Right ventricle myocardium inferior (tissue), 1 donor: ENCODE measurements at regions not wholly inside any gene's neighbourhood (a gene's known extent, or its start where the extent isn't known, plus 50 kb on each side); places are given as distances from the start of the nearest gene placed in this dataset.
"Not testable (repeated sequence)": the region's sequence is repeated elsewhere in the genome, so short reads cannot be mapped to it uniquely, and the experiment has no call there.

Source experiments
- ATAC-seq: fragments of 200-7000 bp; cut with Tn5 transposase; one replicate; pipeline ENCODE4 v1.9.1; 2020; ENCODE audit warnings: mild to moderate bottlenecking, moderate library complexity
- DNase-seq: peaks from one replicate; pipeline ENCODE4 v3.0.0; 2021; ENCODE audit errors: missing footprints
- intact Hi-C: fragments of 100-400 bp; cut with DNase I; formaldehyde crosslinking; loops from one replicate; pipeline ENCODE4 v1.11.0; 2022
- donor health status: DM: no; HTN: yes; CAD: no; lungs with severe emphysema.

DNA sequence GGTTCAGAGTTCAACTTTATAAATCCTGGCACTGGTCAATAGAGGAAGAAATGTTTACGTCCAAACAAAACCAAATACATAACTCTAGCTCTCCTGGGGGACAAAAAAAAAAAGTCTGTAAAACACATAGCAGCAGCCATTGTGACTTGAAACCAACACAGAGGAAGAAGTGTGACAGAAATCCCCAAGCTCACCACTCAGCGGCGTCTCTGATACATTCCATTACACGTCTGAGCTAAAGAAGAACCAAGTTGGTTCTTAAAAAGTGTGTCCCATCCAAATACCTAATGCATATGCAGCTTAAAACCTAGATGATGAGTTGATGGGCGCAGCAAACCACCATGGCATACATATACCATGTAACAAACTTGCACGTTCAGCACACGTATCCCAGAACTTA lies 58.3 kb upstream of the NANOS1 start:
- intact Hi-C loops, result no loop called here
- ATAC-seq (no peak), DNase-seq (no peak)

DNA sequence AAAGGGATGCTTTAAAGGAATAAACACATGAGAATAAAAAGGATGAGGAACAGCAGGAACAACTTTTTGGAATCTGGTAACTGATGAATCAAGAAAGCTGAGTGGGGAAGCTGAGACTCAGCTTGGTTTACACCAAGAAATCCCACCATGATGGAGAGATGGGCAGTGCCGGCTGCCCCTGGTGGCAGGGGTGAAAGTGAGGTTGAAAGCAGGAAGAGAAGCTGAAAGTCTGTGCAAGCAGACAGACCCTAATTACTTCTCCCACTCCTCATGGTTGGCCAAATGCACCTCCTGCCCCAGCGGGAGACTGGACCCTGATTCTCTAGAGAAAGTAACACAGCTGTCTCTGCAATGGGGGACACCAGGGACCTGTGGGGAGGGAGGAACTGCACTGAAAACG lies 57.6 kb upstream of the NANOS1 start:
- no peak for ATAC-seq
- intact Hi-C loops, result no loop called here
- DNase-seq, result no peak

DNA sequence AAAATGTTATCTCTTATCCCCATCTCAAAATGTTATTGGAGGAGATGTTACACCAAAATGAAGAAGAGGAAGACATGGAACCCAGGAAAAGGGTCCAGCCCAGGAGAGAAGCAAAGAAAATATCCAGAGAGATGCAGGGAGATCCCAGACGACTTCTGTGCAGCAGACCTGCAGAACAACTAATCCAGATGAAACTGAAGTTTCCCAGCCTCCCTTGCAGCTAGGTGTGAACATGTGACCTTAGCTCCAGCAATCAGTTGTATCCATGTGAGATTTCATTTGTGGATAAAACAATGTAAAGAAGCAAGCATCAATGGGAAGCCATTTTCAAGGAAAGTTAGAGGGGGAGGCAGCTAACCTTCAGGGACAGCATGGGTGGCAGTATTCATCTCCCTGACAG lies 55.8 kb upstream of the NANOS1 start:
- intact Hi-C loops, result no loop called here
- no peak for ATAC-seq

DNA sequence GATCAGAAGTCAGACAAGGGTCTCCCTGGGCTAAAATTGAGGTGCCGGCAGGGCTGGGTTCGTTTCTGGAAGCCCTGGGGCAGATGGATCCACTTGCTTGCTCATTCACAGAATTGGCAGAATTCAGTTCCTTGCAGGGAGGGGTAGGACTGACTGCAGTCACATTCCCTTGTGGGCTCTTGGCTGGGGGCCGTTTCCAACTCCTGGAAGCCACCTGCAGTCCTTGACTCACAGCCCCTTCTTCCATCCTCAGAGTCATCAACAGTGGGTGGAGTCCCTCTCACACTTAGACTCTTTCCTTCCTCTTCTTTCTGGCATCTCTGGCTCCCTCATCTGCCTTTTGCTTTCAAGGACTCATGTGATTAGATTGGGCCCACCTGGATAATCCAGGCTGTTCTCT lies 54.6 kb upstream of the NANOS1 start:
- DNase-seq (no peak), ATAC-seq (no peak)
- intact Hi-C loops, result no loop called here

More for the DNA sequence above, 55.8 kb upstream of the NANOS1 start:
- DNase-seq, result no peak

DNA sequence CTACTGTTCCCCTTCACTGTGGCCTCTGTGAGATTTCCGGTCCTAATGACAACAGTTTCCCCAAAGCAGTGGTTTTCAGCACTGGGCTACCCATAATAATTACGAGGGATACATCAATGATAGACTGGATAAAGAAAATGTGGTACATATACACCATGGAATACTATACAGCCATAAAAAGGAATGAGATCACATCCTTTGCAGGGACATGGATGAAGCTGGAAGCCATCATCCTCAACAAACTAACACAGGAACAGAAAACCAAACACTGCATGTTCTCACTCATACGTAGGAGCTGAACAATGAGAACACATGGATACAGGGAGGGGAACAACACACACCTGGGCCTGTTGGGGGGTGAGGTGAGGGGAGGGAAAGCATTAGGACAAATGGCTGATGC lies 53.3 kb upstream of the NANOS1 start:
- intact Hi-C loops, ATAC-seq, DNase-seq: not testable (repeated sequence)

DNA sequence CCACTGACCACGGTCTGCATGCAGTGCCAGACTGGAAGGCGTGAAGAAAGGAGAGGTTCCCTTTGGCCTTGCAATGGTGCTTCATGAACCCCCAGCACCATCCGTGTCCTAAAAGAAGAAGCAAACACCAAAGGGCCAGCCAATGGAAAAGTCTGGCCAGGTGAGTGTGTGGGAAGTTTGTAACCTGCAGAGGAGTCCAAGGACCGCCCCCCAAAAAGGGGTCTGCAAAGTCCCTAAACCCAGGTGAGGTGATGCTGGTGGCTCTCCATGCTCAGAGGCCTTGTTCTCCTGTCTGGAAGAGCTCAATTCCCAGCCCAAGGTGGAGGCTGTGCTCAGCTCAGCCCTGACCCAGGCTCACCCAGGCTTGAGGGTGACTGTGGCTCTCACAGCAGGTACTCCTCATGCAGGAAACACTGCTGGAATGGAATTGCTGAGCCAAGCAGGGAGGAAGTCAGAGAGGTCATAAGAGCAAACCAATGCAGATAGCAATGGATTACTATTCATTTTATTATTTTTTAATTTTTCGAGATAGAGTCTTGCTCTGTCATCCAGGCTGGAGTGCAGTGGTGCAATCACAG lies 52.4 kb upstream of the NANOS1 start:
- no peak for ATAC-seq
- intact Hi-C loops, result no loop called here
- DNase-seq, result no peak

DNA sequence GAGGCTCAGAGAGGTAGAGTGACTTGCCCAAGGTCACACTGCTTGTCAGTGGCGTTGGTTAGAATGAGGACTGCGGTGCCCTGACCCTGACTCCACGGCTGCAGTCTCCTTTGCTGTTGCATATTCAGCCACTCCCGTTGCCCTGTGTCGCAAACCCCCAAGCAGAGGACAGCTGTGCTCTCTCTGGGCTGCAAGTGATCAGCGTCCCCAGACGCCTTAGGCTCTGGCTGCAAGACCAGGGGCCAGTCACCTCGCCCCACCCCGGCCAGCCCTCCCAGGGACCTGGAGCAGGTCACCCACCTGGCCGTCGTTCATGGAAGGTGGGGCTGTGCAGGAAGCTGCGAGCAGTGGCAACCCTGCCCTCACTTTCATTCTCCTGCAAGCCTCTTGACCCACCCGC lies 51.7 kb upstream of the NANOS1 start:
- DNase-seq, result no peak
- ATAC-seq, result no peak
- intact Hi-C loops, result no loop called here

DNA sequence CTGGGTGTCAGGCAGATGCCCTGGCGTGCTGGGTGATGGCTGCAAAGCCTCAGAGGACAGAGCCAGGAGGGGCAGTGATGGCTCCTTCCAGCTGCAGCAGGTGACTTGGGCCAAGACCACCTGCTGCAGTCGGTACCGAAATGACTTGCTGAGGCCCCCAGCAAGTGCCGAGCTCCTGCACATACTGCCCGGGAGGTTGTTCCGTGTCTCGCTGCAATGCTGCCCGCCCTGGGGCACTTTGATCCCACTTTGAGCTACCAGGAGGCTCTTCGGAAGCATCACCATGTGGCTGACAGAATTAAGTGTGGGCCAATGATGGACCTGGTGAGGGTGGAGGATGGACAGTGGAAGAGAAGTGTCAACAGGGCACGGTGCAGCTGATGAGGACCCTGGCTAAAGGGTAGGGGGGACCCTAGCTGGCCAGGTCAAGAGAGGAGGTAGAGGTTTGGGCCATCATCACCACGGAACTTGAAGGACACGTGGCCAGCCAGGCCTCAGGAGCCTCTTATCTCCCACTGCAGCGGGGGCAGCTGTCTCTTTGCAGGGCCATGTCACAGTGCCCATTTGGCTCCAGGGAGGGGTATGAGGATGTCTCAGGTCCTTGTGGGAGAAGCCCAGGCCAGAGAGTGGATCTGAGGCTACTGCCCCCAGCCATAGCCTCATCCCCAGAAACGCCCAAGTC lies 51.1 kb upstream of the NANOS1 start:
- intact Hi-C loops, result no loop called here
- no peak for ATAC-seq
- DNase-seq, result no peak

DNA sequence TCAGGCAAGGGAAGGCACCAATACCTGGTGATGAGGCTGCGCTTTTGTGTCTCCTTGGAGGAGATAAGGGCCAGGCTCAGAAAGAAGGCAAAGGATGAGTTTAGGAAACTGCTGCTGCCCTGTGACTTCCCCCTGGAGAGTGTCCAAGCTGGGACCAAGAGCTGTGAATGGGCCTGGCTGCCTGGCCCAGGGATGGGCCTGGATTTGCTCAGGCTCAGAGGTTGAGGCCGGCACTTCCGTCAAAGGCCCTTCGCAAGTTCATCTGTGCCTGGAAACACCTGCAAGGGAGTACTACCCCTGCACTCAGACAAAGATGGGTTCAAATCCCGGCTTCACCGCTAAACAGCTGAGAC lies 50.5 kb upstream of the NANOS1 start:
- no peak for ATAC-seq
- no peak for DNase-seq
- intact Hi-C loops, result no loop called here

DNA sequence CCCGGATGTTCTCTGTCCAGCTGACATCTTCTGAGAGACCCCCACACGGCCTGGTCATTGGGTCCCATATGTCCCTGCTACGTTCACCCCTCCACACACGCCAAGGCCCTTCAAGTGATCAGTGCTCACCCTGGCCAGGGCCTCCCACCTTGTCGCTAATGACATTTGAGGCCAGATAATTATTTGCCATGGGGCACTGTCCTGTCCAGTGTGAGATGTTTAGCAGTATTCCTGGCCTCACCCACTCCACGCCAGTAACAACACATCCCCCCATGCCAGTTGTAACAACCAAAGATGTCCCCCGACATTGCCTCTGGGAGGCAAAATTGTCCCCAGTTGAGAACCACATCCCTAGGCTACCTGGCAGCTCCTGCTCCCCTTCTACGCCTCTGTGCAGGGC lies 49.9 kb upstream of the NANOS1 start:
- ATAC-seq (no peak), DNase-seq (no peak)
- intact Hi-C loops, result no loop called here
